HG02943 (cell line): ENCODE measurements at regions not wholly inside any gene's neighbourhood (a gene's known extent, or its start where the extent isn't known, plus 50 kb on each side); places are given as distances from the start of the nearest gene placed in this dataset.
"Not testable (repeated sequence)": the region's sequence is repeated elsewhere in the genome, so short reads cannot be mapped to it uniquely, and the experiment has no call there.

Experiments used
- ATAC-seq: cut with Tn5 transposase; IDR thresholded peaks from one replicate; pipeline ENCODE4 v1.9.1; 2021; ENCODE audit warnings: mild to moderate bottlenecking, low read depth, moderate library complexity; ENCODE audit not compliant: unreplicated experiment

- ATAC-seq = no peak
Observed at GRCh38 chr9:84054341-84055010, 73.9 kb downstream of the RMI1 start.

DNA sequence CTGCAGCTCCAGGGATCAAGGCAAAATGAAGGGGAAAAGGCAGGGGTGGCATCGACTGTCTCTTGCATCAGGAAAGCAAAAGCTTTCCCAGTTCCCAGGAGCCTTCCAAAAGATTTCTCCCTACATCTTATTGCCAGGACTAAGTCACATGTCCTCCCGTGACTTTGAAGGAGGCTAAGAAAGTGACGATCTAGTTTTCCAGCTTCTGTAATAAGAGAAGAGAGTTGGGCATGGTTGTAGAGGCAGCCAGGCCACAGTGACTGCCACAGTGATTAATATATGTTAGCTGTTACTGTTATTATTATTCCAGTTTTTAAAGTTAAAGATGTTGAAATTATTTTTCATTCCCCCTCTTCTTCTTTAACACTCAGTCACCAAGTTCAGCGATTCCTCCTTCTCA is 77.1 kb downstream of the RMI1 start:
- no peak for ATAC-seq

DNA sequence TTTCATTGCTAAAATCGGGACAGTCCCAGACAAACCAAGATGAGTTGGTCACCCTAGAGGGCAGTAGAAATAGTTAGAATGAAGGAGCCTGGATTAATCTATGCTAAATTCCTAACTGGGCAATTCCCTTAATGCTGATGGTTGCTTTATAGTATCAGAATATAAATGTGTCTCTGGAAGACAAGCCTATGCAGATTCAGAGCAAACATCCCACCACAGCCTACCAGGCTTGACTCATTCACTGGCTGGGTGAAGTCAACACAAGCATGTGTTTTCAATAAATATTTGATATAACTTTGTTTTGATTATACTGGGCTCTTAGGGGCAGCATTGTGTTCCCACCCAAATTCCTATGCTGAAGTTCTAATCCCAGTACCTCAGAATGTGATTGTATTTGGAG is 79.3 kb downstream of the RMI1 start:
- no peak for ATAC-seq

DNA sequence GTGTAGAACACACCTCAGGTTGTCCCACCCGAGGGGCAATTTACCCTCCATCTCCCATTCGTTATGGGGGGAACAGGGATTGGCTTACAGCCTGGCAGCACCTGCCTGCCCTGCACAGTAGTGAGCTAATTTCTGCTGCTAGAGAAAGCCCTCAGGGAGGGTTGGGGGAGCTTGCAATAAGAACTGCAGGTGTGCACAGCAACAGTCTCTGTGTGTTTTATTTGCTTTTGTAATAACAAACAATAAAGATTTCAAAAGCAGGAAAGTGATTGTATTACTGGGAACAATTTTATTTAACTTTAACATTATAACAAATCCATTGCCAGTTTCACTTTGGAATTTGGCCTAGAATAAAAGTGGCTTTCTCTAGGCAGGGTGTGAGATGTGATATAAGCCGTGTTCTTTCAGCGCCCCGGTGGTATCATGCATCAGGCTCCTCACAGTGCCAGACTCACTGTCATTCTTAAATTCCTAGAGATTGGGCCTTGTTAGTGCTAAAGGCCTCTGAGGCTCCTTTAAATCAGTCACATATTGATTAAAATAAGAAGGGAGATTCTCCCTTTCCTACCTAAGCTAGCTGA is 81.1 kb downstream of the RMI1 start:
- no peak for ATAC-seq

DNA sequence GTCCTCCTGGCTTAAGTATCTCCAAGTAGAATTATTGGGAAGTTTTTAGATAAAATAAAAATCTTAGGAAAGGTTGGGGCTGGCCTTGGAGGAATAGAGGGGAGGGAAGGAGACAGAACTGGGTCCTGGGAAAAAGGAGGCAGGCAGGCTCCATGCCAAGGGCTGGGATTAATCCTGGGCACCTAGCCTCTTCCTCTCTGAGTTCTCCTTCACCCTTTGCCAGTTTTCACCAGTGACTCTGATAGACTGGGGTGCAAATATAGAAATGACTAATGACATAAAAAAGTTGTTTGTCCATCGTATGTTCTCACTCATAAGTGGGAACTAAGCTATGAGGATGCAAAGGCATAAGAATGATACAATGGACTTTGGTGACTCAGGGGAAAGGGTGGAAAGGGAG is 81.9 kb downstream of the RMI1 start:
- no peak for ATAC-seq

DNA sequence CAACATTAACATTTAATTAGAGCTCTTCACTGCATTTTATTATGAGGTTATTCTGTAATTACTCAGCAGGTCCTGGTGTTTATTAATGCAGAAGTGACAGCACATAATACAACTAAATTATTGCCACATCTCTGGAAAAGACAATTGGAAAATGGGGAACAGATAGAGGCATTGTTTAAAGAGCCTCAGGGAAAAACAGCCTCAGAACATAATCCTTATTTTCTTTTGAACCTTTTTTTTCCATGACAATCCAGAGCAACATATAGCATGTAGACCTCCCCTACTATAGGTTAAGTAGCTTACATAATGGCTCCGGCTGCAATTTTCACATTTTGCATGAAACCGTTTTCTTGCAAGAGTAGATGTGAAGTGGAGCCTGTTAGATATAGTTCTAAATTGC is 87.2 kb downstream of the RMI1 start:
- ATAC-seq = no peak

GRCh38 chr9:84068872-84069271 is 88.3 kb downstream of the RMI1 start:
- ATAC-seq = no peak

- no peak for ATAC-seq
Observed at GRCh38 chr9:84070590-84070989, 90.0 kb downstream of the RMI1 start.

DNA sequence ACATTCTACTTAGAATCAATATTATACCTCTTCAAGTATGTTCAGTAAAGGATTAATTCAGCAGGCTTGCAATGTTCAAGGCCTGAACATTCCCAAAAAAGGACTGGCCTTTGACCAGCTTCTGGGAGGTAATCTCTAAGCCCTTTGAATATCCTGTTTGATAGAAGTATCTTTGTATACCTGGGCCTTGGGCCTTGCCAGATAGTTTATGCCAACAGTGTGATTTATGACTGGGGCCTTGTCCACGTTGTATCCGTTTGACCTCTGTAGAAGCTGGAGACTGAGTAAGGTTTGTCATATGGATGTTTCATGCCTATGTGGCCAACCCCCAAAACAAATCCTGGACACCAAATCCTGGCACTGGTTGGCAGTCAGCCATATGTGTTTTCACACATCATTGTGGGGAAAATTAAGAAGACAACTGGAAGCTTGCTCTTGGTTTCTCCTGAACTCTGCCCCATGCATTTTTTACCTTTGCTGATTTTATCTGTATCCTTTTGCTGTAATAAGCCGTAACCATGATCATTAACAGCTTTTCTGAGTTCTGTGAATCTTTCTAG is 92.1 kb downstream of the RMI1 start:
- no peak for ATAC-seq

DNA sequence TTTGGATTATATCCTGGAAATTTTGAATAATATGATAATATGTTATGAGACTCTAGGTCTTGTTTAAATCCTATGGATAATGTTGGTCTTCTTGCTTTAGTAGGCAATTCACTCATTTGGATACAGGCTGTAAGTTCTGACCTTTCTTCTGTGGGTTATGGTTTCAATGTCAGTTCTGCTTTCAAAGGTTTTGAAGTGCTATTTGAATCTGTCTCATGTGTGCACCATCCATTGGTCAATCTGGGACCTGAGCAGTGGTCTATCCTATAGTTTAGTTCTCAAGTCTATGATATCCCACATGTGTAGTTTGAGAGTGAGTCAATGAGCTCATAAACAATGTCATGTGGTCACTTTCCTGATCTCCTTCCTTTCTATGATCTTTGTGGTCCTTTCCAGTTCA is 94.4 kb downstream of the RMI1 start:
- ATAC-seq = no peak

GRCh38 chr9:84076384-84076783 is 95.8 kb downstream of the RMI1 start:
- ATAC-seq = no peak

DNA sequence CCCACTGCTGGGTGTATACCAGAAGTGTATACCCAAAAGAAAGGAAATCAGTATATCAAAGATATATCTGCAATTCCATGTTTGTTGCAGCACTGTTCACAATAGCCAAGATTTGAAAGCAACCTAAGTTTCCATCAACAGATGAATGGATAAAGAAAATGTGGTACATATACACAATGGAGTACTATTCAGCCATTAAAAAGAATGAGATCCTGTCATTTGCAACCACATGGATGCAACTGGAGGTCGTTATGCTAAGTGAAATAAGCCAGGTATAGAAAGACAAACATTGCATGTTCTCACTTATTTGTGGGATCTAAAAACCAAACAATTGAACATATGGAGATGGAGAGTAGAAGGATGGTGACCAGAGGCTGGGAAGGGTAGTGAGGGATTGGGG is 97.2 kb downstream of the RMI1 start:
- not testable (repeated sequence) for ATAC-seq

DNA sequence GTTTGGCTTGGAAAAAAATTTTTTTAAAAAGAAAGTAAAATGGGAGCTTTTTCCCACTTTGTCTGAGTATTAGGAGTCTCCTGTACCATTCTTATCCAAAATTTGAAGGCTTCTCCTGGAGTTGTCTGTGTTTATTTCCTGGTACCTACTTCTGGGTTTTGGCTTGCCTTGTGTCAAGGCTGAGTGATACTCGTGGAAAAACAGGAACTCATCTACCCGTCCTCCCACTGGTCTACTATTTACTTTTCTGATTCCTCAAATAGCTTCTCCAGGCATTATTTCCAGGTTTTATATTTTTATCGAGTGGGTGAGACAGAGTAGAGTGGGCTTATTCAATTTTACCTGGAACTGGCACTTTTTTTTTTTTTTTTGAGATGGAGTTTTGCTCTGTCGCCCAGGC is 99.4 kb downstream of the RMI1 start:
- ATAC-seq = no peak

GRCh38 chr9:84101964-84102632 is 121.5 kb downstream of the RMI1 start:
- no peak for ATAC-seq

DNA sequence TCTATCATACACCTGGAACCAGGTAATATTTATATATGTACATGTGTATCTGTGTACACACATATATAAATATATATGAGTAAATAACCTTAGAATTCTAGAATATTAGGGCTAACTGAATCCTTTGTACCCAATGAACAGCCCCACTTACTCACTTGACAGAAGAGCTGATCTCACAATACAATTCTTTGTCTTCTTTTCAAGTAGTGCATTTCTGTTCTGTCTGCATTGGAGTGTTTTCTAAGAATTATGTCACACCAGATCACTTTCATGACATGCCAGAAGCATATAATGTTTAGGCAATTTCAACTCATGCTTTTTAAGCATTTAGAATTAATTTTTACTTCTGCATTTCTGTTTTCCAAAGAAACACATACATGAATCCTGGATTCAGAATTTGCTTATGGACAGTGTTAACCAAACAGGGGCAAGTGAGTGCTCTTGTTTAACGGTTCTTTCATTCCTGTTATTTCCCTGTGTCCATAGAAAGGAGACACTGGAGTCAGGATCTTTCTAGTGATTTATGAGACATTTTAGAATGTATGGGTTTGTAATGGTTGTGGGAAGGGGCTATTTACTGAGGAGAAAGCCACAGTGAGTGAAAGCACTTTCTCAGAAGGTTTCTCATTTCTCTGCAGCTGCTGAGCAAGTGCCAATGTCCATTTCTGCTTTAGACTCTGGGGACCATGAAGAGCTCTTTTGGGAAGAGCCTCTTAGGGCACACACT is 123.2 kb downstream of the RMI1 start:
- no peak for ATAC-seq

GRCh38 chr9:84107081-84107480 is 126.5 kb downstream of the RMI1 start:
- no peak for ATAC-seq

DNA sequence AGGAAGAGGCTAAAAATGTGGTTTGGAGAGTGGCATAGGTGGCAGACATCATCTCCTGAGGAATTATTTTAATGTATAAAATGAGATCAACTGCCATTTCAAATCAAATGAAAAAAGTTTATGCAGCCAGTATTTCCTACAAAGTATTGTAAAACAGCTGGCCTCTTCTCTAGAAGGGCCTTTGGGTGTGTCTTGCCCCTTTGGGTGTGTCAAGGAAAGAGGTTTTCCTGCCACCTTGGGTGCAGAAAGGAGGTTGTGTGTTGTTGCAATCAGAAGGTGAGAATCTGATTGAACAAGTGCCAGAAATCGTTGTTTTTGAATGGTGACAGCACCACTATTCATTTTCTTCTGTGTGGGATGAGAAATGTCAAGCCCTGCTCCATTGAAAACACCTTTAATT is 127.4 kb downstream of the RMI1 start:
- no peak for ATAC-seq

DNA sequence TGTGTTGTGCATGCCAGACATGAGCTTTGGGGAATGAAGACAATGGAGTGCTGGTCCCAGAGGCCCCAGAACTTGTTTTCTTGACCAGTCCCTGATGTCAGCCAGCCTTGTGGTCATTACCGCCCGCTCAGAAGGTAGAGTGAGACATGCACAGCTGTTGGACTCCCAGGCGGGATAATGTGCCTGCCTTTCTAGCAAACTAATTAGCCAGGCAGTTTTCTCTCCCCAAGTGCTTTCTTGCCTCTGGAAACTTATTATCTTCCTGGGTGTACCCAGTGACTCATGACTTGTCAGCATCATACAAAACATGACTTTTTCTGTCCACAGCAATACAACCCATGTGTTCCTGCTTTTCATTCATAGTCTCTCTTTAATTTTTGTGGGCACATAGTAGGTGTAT is 131.1 kb downstream of the RMI1 start:
- no peak for ATAC-seq

- ATAC-seq = no peak
Observed at GRCh38 chr9:84121991-84122523, 141.5 kb downstream of the RMI1 start.

- no peak for ATAC-seq
Observed at GRCh38 chr9:84122572-84122971, 142.0 kb downstream of the RMI1 start.
